Neuronal stem cell (in vitro differentiated cells): ENCODE measurements at regions not wholly inside any gene's neighbourhood (a gene's known extent, or its start where the extent isn't known, plus 50 kb on each side); places are given as distances from the start of the nearest gene placed in this dataset.

Experiments
- DNase-seq: peaks from one replicate; pipeline ENCODE4 v3.0.0-alpha.2; 2013; ENCODE audit warnings: low spot score
- H2AFZ ChIP-seq: one replicate; pipeline ENCODE4 v1.6.1; 2013; ENCODE audit warnings: mild to moderate bottlenecking, low read length, inconsistent platforms
- H2AK5ac ChIP-seq: 2 replicates; pipeline ENCODE4 v1.6.1; 2013; ENCODE audit warnings: low read depth, mild to moderate bottlenecking, inconsistent platforms, low read length, moderate library complexity, mixed read lengths
- H2BK120ac ChIP-seq: 2 replicates; pipeline ENCODE4 v1.6.1; 2013; ENCODE audit warnings: low read depth, mild to moderate bottlenecking, inconsistent platforms, low read length, moderate library complexity, mixed read lengths
- H2BK12ac ChIP-seq: one replicate; pipeline ENCODE4 v1.6.1; 2013; ENCODE audit warnings: low read length, inconsistent platforms
- H2BK15ac ChIP-seq: 2 replicates; pipeline ENCODE4 v1.6.1; 2013; ENCODE audit warnings: mild to moderate bottlenecking, low read length, inconsistent platforms, mixed read lengths
- H2BK5ac ChIP-seq: one replicate; pipeline ENCODE4 v1.6.1; 2013; ENCODE audit warnings: inconsistent platforms, mild to moderate bottlenecking, low read length, moderate library complexity
- H3K14ac ChIP-seq: one replicate; pipeline ENCODE4 v1.6.1; 2013; ENCODE audit warnings: low read length, inconsistent platforms
- H3K18ac ChIP-seq: 2 replicates; pipeline ENCODE4 v1.6.1; 2013; ENCODE audit warnings: low read length, inconsistent platforms
- H3K23ac ChIP-seq: 2 replicates; pipeline ENCODE4 v1.6.1; 2013; ENCODE audit warnings: low read depth, mild to moderate bottlenecking, mixed read lengths, low read length, inconsistent platforms; ENCODE audit not compliant: poor library complexity
- H3K27ac ChIP-seq: replicated peaks from 3 replicates; pipeline ENCODE4 v1.5.1; 2013; ENCODE audit warnings: low read length, inconsistent platforms
- H3K27me3 ChIP-seq, 3 experiments: 2 replicates each; pipeline ENCODE4 v1.6.1; 2013; ENCODE audit warnings: low read length in 3 of 3, mild to moderate bottlenecking in 2 of 3, inconsistent platforms in 1 of 3, low read depth in 1 of 3, mixed read lengths in 1 of 3, moderate library complexity in 1 of 3; ENCODE audit not compliant: control insufficient read depth in 3 of 3, insufficient read depth in 3 of 3
- H3K36me3 ChIP-seq, 2 donors: replicated peaks in 1 of 2; 2 replicates each; pipeline ENCODE4 v1.6.1; 2013; ENCODE audit warnings: low read length in 2 of 2; ENCODE audit not compliant: control insufficient read depth in 2 of 2, insufficient read depth in 2 of 2
- H3K4ac ChIP-seq: 2 replicates; pipeline ENCODE4 v1.6.1; 2013; ENCODE audit warnings: inconsistent platforms, mild to moderate bottlenecking, low read length, moderate library complexity
- H3K4me1 ChIP-seq, 2 donors: 1 replicate in 1 of 2; 2 replicates in 1 of 2; pipeline ENCODE4 v1.6.1; 2013; ENCODE audit warnings: low read length in 2 of 2, low read depth in 1 of 2; ENCODE audit not compliant: control insufficient read depth in 2 of 2, insufficient read depth in 1 of 2
- H3K4me2 ChIP-seq: one replicate; pipeline ENCODE4 v1.6.1; 2013; ENCODE audit warnings: mild to moderate bottlenecking, low read length, inconsistent platforms; ENCODE audit not compliant: insufficient read depth, poor library complexity, severe bottlenecking
- H3K4me3 ChIP-seq, 2 donors: 2 replicates each; pipeline ENCODE4 v1.5.1; 2013; ENCODE audit warnings: low read length in 2 of 2, mild to moderate bottlenecking in 2 of 2, inconsistent platforms in 1 of 2, moderate library complexity in 1 of 2
- H3K79me1 ChIP-seq: one replicate; pipeline ENCODE4 v1.6.1; 2013; ENCODE audit warnings: low read depth, mild to moderate bottlenecking, inconsistent platforms, low read length, moderate library complexity
- H3K9ac ChIP-seq: one replicate; pipeline ENCODE4 v1.6.1; 2013; ENCODE audit warnings: mild to moderate bottlenecking, low read depth, low read length, inconsistent platforms; ENCODE audit not compliant: poor library complexity
- H3K9me3 ChIP-seq, 2 donors: replicated peaks in 1 of 2; 2 replicates each; pipeline versions ENCODE3 to v1.6.1; 2013; ENCODE audit warnings: low read length in 2 of 2, mild to moderate bottlenecking in 2 of 2, inconsistent platforms in 1 of 2, low read depth in 1 of 2, mixed read lengths in 1 of 2, moderate library complexity in 1 of 2; ENCODE audit not compliant: control insufficient read depth in 2 of 2, insufficient read depth in 1 of 2
- H4K8ac ChIP-seq: one replicate; pipeline ENCODE4 v1.6.1; 2013; ENCODE audit warnings: low read depth, mild to moderate bottlenecking, inconsistent platforms, low read length, moderate library complexity
- H4K91ac ChIP-seq: one replicate; pipeline ENCODE4 v1.6.1; 2013; ENCODE audit warnings: low read length, low read depth, mild to moderate bottlenecking, inconsistent platforms; ENCODE audit not compliant: poor library complexity
- WGBS, 2 donors: extraction: QIAGEN DNeasy Blood & Tissue Kit; methylation state at CpG; one replicate each; pipeline ENCODE4 v1.1.7; 2013; ENCODE audit warnings: missing lambda C conversion rate in 2 of 2, mixed read lengths in 1 of 2; ENCODE audit not compliant: insufficient read length in 2 of 2, insufficient replicate concordance in 1 of 2; ENCODE audit errors: extremely low coverage in 2 of 2; 5-methylcytosine and 5-hydroxymethylcytosine counted together

DNA sequence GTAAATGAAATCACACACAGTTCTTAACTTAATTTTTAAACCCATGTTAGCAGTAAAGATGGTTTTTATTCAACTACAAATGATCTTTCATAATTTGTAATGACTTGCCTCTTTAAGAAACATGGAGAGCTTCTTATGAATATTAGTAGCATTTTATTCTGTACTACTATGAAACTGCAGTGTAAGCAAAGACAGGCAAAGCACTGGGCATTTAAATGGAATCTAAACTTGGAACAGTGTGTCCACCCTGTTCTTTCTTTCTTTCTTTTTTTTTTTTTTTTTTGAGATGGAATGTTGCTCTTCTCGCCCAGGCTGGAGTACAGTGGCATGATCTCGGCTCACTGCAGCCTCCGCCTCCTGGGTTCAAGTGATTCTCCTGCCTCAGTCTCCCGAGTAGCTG, 740.4 kb upstream of the IGFBP3 start:
- DNase-seq, result no peak
- Histone ChIP-seq H3K79me1 (no peaks in the 10 kb centered on the region), H3K23ac (no peak overlapping the region), H3K4me3 (no peak overlapping the region), H2BK5ac (no peak overlapping the region), H3K4ac (no peak overlapping the region), H4K8ac (no peak overlapping the region), H2BK12ac (no peak overlapping the region), H3K9ac (no peak overlapping the region), H3K9me3 (no peaks in the 10 kb centered on the region), H3K14ac (no peak overlapping the region), H3K4me1 (no peaks in the 10 kb centered on the region), H3K18ac (no peak overlapping the region), H2AK5ac (no peak overlapping the region), H3K27me3 (no peaks in the 10 kb centered on the region), H4K91ac (no peak overlapping the region), H3K4me2 (no peak overlapping the region), H2BK120ac (no peak overlapping the region), H3K36me3 (no peaks in the 10 kb centered on the region), H2AFZ (no peak overlapping the region), H2BK15ac (no peak overlapping the region), H3K27ac (no peak overlapping the region)
- no CpG with 5 or more reads among the region's 4 CpGs for WGBS, 2 donors

DNA sequence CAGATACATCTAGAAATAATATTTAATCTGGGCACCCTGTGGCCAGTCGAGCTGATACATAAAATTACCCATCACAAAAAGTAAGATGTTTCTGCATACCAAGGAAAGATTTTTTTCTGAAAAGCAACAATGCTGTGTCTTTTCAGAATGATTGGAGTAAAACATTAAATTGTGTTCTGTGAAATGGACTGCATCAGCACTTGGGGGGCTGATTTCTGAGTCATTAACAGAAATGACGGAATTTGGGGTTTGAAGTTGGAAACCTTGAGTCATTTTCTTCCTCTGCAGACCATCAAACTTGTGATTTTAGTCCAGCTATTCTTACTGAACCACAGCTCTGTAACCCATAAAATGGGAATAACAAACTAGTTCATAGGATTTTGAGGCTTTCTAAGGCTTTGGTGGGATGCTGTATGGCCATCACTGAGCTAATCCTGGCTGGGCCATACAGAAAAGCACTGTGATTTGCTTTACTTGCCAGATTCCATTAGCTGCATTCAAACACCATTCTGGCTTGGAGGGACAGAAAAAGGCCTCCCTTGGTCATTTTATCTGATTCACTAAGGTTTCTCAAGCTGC, 739.4 kb upstream of the IGFBP3 start:
- Histone ChIP-seq H3K4me1 (no peaks in the 10 kb centered on the region), H2BK120ac (no peak overlapping the region), H3K36me3 (no peaks in the 10 kb centered on the region), H3K4ac (no peak overlapping the region), H3K79me1 (no peaks in the 10 kb centered on the region), H4K8ac (no peak overlapping the region), H3K27ac (no peak overlapping the region), H3K23ac (no peak overlapping the region), H3K9ac (no peak overlapping the region), H2BK12ac (no peak overlapping the region), H3K4me2 (no peak overlapping the region), H2BK15ac (no peak overlapping the region), H2AFZ (no peak overlapping the region), H3K27me3 (no peaks in the 10 kb centered on the region), H3K4me3 (no peak overlapping the region), H3K9me3 (no peaks in the 10 kb centered on the region), H2AK5ac (no peak overlapping the region), H2BK5ac (no peak overlapping the region), H3K18ac (no peak overlapping the region), H3K14ac (no peak overlapping the region), H4K91ac (no peak overlapping the region)
- whole genome bisulfite sequencing, 2 donors, result no CpG with 5 or more reads among the region's 2 CpGs
- DNase-seq, result no peak

- Histone ChIP-seq H3K4me2 (no peak overlapping the region), H3K14ac (no peak overlapping the region), H3K27ac (no peak overlapping the region), H3K79me1 (no peaks in the 10 kb centered on the region), H3K9ac (no peak overlapping the region), H3K9me3 (no peaks in the 10 kb centered on the region), H3K23ac (no peak overlapping the region), H3K4ac (no peak overlapping the region), H4K91ac (no peak overlapping the region), H2BK12ac (no peak overlapping the region), H3K27me3 (no peaks in the 10 kb centered on the region), H2BK120ac (no peak overlapping the region), H3K4me1 (no peaks in the 10 kb centered on the region), H3K18ac (no peak overlapping the region), H2BK5ac (no peak overlapping the region), H4K8ac (no peak overlapping the region), H2BK15ac (no peak overlapping the region), H3K36me3 (no peaks in the 10 kb centered on the region), H2AFZ (no peak overlapping the region), H3K4me3 (no peak overlapping the region), H2AK5ac (no peak overlapping the region)
- no peak for DNase-seq
- no CpG with 5 or more reads among the region's 1 CpG for WGBS, 2 donors
Measured at GRCh38 chr7:46658281-46658680, 737.2 kb upstream of the IGFBP3 start.

- Histone ChIP-seq H2BK5ac (no peak overlapping the region), H3K14ac (no peak overlapping the region), H3K79me1 (no peaks in the 10 kb centered on the region), H3K23ac (no peak overlapping the region), H3K27me3 (no peaks in the 10 kb centered on the region), H2BK12ac (no peak overlapping the region), H3K4me2 (no peak overlapping the region), H3K4me3 (no peak overlapping the region), H2BK15ac (no peak overlapping the region), H2AK5ac (no peak overlapping the region), H3K9me3 (no peaks in the 10 kb centered on the region), H3K36me3 (no peaks in the 10 kb centered on the region), H3K27ac (no peak overlapping the region), H2BK120ac (no peak overlapping the region), H4K8ac (no peak overlapping the region), H3K18ac (no peak overlapping the region), H3K4me1 (no peaks in the 10 kb centered on the region), H4K91ac (no peak overlapping the region), H3K4ac (no peak overlapping the region), H2AFZ (no peak overlapping the region), H3K9ac (no peak overlapping the region)
- DNase-seq, result no peak
- no CpG with 5 or more reads among the region's 1 CpG for WGBS, 2 donors
Measured at GRCh38 chr7:46654546-46655443, 733.7 kb upstream of the IGFBP3 start.
